Retinal pigment epithelial cell (primary cell): ENCODE measurements at regions not wholly inside any gene's neighbourhood (a gene's known extent, or its start where the extent isn't known, plus 50 kb on each side); places are given as distances from the start of the nearest gene placed in this dataset.

Experiments used
- DNase-seq: peaks from one replicate; pipeline ENCODE4 v3.0.0-alpha.2; 2010; ENCODE audit warnings: low read depth
- H3K4me3 ChIP-seq: 2 replicates; pipeline ENCODE4 v1.5.1; 2011; ENCODE audit warnings: mild to moderate bottlenecking, low read length, control low read depth, moderate library complexity
- CTCF ChIP-seq: conservative IDR thresholded peaks from 2 replicates; pipeline ENCODE4 v1.5.1; 2011; ENCODE audit warnings: low read depth, low read length, control low read depth, inconsistent platforms

DNA sequence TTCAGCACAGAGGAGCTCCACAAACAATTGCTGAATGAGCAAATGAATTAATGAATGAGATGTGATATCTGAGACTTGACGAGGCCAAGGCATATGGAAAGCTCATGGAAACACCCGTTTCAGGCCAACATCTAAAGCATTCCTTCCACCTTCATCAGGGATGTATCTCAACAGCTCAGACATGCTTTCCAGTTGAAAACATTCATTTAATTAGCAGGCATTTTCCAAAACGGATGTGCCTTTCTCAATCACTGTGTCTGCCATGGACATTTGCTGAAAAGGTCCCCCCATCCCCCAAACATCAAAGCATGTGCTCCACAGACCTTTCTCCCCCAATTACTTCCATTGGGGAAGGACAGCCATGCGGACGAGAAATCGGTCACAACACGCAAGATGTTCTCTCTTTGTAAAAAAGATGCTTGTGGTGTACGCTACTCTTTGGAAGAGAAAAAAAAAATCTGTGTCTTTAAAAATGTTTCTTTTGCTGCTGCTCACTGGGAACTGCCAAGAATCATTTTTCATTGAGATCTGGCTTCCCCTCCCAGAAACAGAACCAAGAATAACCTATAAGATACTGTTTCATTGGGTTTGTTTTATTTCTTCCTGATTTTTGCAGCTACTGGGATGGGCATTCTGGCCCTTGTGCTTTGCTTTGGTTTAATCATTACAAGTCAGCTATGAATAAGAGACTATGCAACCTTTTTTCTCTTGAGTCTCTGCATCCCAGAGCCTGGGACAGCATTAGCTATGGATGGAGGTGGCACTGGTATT is 528.2 kb downstream of the MED13L start:
- no peak for DNase-seq
- no peak overlapping the region for H3K4me3 ChIP-seq
- no peak for TF ChIP-seq CTCF

GRCh38 chr12:115740586-115741155 is 536.8 kb downstream of the MED13L start:
- no peak for DNase-seq
- H3K4me3 ChIP-seq = no peak overlapping the region
- no peak for TF ChIP-seq CTCF

GRCh38 chr12:115737895-115738294 is 539.6 kb downstream of the MED13L start:
- TF ChIP-seq CTCF = no peak
- H3K4me3 ChIP-seq = no peak overlapping the region
- DNase-seq = no peak

DNA sequence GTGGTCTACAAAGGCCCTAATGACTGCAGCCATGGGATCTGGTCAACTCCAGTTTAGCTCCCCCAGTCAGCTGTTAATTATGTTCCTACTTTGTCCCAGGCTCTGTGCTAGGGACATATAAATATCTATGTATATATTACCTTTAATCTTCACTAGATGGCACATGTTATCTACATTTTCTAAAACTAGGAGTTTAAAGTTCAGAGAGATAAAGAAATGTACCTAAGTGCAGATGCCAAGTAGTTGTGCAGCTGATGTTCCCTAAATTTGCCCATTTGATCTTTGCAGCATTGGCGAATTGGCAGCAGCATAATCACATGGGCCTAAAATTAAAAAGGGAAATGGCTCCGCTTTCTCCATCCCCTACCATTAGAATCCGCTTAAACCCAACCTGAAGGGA is 541.1 kb downstream of the MED13L start:
- no peak for DNase-seq
- no peak overlapping the region for H3K4me3 ChIP-seq
- TF ChIP-seq CTCF = no peak

- DNase-seq = no peak
- no peak overlapping the region for H3K4me3 ChIP-seq
- no peak for TF ChIP-seq CTCF
Observed at GRCh38 chr12:115730975-115731541, 546.4 kb downstream of the MED13L start.

DNA sequence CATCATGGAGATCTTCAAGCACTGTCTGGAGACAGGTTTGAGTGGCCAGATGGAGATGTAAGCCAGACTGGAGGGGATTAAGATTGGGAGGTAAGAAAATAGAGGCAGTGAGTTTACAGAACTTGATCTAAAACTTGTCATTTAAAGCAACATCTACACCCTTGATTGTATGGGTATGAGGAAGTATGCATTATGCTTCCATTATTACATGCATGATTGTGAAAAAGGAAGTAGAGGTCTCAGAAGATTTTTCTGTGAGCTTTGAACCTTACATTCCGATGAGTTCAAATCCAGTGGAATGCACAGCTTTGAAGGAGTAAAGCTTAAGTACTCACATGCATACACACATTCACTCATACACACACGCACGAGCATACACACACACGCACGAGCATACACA is 550.8 kb downstream of the MED13L start:
- TF ChIP-seq CTCF = no peak
- DNase-seq = no peak

DNA sequence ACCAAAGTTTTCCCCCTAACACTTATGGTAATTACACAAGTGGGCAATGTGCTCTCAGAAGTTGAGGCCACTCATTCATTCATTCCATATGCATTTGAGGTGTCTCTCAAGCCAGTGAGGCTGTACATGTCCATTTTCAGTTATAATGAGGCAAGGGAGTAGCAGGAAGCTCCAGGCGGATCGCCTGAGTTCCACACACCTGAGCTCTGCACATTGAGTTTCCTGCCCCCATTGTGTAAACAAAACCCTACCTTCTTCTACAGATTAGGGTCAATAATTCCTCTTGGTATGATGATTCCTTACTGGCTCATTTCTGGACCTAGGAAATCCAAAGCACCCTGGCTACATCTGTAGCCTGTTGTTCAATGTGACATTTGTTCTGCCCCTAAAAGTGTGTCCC is 555.3 kb downstream of the MED13L start:
- H3K4me3 ChIP-seq = no peak overlapping the region
- TF ChIP-seq CTCF = no peak
- DNase-seq = no peak

More for the DNA sequence above, 550.8 kb downstream of the MED13L start:
- no peak overlapping the region for H3K4me3 ChIP-seq
